ENCODE measurements at regions not wholly inside any gene's neighbourhood (a gene's known extent, or its start where the extent isn't known, plus 50 kb on each side); places are given as distances from the start of the nearest gene placed in this dataset.

- TF ChIP-seq ZBTB21 (tag by site-specific recombination; IDR thresholded peaks at IDR 0.05) (no peak), YY1 (tag by site-specific recombination; IDR thresholded peaks at IDR 0.05) (no peak), ZNF629 (tag by site-specific recombination; IDR thresholded peaks at IDR 0.05) (no peak)
Observed at GRCh38 chr7:130853503-130854279, 119.7 kb upstream of the KLF14 start.

Measured in HEK293 (cell line).